Stimulated activated CD4-positive, alpha-beta T cell treated with anti-CD3 and anti-CD28 coated beads, Interleukin-12 subunit alpha, Interleukin-12 subunit beta, amount 100 ng/mL, for 4 hours (primary cell): ENCODE measurements at regions not wholly inside any gene's neighbourhood (a gene's known extent, or its start where the extent isn't known, plus 50 kb on each side); places are given as distances from the start of the nearest gene placed in this dataset.

Experiments used
- DNase-seq: peaks from one replicate; pipeline ENCODE4 v3.0.0-alpha.2; 2020

GRCh38 chr4:108270466-108271450 is 102.0 kb upstream of the LEF1 start:
- no peak for DNase-seq

GRCh38 chr4:108264693-108265092 is 96.0 kb upstream of the LEF1 start:
- no peak for DNase-seq

GRCh38 chr4:108263057-108263456 is 94.3 kb upstream of the LEF1 start:
- no peak for DNase-seq

DNA sequence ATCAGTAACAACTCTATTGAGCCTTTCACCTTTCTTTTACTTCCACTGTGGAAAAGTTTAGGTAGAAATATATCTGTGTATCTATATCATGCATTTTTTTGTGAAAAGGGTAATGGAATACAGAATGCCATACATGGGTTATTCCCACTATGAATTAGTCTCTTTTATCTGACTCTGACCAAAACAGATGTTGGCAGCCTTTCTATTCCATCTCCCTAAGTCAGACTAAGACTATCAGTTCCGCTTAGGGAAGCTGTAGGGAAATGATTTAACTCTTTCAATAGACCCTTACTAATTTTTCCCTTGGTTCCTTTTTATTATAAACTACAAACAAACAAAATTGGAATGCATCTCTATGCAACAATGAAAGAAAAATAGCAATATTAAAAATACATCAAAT is 92.3 kb upstream of the LEF1 start:
- no peak for DNase-seq

DNA sequence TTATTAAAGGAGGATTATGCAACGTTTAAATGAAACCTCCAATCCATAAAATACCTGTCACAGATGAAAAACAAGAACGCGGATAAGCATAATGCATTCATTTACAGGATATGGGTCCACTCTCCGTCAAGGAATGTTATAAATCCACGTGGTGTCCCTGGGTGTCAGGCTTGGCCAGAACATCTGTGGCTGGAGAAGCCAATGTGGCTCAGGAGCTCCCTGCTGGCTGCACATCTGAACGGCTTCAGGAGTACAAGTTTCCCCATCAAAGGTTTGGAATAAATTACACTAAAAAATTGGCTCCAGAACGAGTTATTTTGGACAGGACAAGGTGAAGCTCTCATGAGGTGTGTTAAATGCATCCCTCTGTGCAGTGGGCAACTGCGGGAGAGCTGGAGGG is 87.8 kb upstream of the LEF1 start:
- DNase-seq, result no peak

- no peak for DNase-seq
Observed at GRCh38 chr4:108255203-108255747, 86.5 kb upstream of the LEF1 start.

GRCh38 chr4:108249397-108249796 is 80.7 kb upstream of the LEF1 start:
- no peak for DNase-seq

- DNase-seq, result no peak
Observed at GRCh38 chr4:108247387-108248049, 78.8 kb upstream of the LEF1 start.

GRCh38 chr4:108244606-108245005 is 75.9 kb upstream of the LEF1 start:
- no peak for DNase-seq

DNA sequence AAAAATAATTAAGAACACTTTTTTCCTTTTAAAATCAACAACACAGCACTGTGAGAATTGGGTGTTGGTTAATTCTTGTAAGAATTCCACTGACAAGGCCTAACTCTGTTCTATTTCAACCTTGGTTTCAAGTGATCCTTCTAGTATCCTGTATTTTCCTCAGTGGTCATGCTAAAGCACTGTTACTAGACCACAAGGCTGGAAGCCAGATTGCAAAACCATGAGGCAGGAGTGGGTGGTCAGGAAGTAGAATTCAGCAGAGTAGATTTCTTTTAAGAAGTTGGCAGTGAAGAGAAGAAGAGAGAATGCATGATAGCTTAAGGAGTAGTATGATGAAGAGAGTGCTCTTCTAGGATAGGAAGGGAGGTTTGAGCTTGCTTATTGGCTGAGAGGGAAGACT is 71.6 kb upstream of the LEF1 start:
- DNase-seq, result no peak

DNA sequence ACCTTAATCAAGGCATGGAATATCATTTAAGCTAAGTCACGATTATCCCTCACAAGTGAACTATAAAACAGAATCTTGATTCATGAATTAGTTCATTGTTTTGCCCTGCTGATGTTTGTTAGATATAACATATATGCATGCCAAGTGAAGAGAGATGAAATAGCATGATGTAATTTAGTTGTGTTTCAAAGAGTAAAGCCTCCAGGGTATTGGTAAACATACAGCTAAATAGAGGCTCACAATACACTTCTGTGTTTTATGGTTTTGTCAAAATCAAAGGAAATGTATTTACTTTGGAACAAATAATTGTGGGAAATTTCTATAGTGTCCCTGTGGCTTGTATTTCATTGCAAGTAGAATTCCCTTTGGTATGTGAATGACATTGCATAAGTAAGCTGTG is 69.0 kb upstream of the LEF1 start:
- no peak for DNase-seq

- no peak for DNase-seq
Observed at GRCh38 chr4:108236264-108236663, 67.5 kb upstream of the LEF1 start.

DNA sequence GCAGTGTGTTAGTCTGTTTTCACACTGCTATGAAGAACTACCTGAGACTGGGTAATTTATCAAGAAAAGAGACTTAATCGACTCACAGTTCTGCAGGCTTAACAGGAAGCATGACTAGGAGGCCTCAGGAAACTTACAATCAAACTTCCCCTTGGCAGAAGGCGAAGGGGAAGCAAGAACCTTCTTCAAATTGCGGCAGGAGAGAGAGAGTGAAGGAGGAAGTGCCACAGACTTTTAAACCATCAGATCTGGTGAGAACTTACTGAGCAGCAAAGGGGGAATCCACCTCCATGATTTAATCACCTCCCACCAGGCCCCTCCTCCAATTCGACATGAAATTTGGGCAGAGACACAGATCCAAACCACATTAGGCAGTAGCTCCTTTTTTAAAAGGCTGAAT is 59.2 kb upstream of the LEF1 start:
- DNase-seq, result no peak

DNA sequence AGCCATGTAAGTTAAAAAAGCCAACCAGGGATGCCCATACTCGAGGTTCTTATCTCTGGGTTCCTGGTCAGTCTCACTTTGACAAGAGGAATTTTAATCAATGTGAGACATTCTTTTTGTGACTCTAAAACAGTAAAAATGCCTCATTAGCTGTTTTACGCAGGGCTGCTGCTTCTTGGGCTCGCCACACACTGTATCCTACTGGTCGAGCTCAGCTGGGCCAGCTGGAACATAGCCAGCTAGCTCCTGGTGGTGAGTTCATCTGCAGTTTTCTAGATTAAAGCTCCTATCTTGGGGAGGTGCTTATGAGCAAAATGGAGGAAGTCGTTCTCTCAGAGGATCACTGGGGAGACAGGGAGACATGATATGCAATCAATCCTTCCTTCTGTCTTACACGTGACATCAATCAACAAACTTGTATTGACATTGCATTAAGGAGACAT is 55.9 kb upstream of the LEF1 start:
- DNase-seq, result no peak

DNA sequence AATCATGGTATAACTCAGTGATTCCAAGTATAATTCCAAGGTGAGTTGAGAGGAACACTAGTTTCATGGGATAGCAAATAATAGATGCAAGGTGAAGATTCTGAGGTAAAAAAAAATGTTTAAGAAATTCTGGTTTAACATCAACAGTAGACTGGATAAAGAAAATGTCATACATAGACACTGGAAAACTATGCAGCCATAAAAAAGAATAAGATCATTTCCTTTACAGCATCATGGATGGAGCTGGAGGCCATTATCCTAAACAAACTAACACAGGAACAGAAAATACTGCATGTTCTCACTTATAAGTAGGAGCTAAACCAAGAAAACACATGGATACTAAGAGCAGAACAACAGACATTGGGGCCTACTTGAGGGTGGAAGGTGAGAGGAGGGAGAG is 54.6 kb upstream of the LEF1 start:
- DNase-seq, result no peak

DNA sequence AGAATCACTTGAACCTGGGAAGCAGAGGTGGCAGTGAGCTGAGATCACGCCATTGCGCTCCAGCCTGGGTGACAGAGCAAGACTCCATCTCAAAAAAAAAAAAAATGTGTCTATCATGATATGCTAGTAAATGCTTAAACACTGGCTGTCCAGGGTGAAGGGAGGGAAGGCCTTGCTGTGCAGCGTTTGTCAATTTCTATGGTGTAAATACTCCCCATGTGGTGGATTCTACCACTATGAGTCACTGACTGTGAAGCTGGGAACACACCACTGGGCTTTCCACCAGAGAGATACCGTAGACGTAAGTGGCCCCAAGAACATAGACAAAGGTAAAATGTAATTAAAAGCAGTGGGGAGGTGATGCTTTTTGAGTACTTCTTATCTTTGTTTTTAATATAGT is 51.3 kb upstream of the LEF1 start:
- no peak for DNase-seq
